ENCODE measurements at regions not wholly inside any gene's neighbourhood (a gene's known extent, or its start where the extent isn't known, plus 50 kb on each side); places are given as distances from the start of the nearest gene placed in this dataset.

DNA sequence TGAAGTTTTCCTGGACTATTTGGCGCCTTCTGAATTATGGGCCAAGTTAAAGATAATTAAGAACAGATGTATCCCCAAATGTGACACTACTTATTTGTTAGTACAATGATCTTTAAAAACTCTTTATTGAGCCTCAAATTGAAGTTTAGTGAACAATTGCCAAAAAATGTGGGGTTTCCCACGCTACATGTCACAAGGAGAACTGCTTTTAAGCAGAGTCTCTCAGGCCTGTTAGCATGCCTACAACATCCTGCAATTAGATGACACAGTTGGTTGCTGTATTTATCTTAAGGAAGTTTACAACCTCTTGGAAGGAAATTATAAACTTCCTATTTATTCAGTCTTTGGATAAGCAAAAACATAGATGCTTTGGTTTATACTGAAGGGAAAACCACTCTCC, 733.0 kb downstream of the TNS3 start:
- CTCF ChIA-PET: no interaction called here
- no peak for DNase-seq (ENCODE audit: extremely low spot score)
- TF ChIP-seq SUZ12 (IDR thresholded peaks at IDR 0.05) (no peak), ZNF384 (IDR thresholded peaks at IDR 0.05) (no peak), ARNT (IDR thresholded peaks at IDR 0.05) (no peak), LEF1 (IDR thresholded peaks at IDR 0.05; ENCODE audit: borderline replicate concordance) (no peak), FOXA1 (IDR thresholded peaks at IDR 0.05) (no peak), FOXM1 (IDR thresholded peaks at IDR 0.05; ENCODE audit: borderline replicate concordance) (no peak), HDGF (IDR thresholded peaks at IDR 0.05; ENCODE audit: borderline replicate concordance) (no peak), NFRKB (IDR thresholded peaks at IDR 0.05) (no peak)
- POLR2A ChIA-PET: no interaction called here

- TF ChIP-seq SUZ12 (IDR thresholded peaks at IDR 0.05) (no peak), FOXK2 (IDR thresholded peaks at IDR 0.05) (no peak), CTBP1 (IDR thresholded peaks at IDR 0.05; ENCODE audit: borderline replicate concordance) (no peak), LEF1 (IDR thresholded peaks at IDR 0.05; ENCODE audit: borderline replicate concordance) (no peak), FOXM1 (IDR thresholded peaks at IDR 0.05; ENCODE audit: borderline replicate concordance) (no peak), ARNT (IDR thresholded peaks at IDR 0.05) (no peak), TARDBP (IDR thresholded peaks at IDR 0.05) (no peak), HDGF (IDR thresholded peaks at IDR 0.05; ENCODE audit: borderline replicate concordance) (no peak), SP1 (IDR thresholded peaks at IDR 0.05) (no peak), ELF4 (IDR thresholded peaks at IDR 0.05) (no peak), NFRKB (IDR thresholded peaks at IDR 0.05) (no peak)
- TF ChIP-seq, protein P1, sequence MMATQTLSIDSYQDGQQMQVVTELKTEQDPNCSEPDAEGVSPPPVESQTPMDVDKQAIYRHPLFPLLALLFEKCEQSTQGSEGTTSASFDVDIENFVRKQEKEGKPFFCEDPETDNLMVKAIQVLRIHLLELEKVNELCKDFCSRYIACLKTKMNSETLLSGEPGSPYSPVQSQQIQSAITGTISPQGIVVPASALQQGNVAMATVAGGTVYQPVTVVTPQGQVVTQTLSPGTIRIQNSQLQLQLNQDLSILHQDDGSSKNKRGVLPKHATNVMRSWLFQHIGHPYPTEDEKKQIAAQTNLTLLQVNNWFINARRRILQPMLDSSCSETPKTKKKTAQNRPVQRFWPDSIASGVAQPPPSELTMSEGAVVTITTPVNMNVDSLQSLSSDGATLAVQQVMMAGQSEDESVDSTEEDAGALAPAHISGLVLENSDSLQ (IDR thresholded peaks at IDR 0.05): no peak
- CTCF ChIA-PET: no interaction called here
- no peak for DNase-seq (ENCODE audit: extremely low spot score)
- POLR2A ChIA-PET: no interaction called here
Measured at GRCh38 chr7:46848311-46848710, 733.6 kb downstream of the TNS3 start.

DNA sequence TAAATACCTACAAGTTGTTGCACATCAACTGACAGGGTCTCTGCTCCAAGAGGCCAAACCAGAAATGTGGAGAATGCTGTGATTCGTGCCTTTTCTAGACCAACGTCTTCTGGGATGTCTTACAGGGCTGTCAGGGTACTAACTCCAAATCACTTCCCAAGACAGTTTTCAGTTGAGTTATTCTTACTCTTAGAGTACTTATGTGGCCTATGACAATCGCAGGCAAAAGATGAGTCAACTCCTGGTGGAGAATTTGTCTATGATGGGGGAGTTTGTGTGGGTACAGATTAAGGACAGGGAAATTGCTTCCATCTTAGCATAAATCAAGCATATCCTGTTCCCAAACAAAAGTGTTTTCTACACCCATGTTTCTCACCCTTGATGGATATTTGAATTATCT, 734.8 kb downstream of the TNS3 start:
- ChIA-PET CTCF (no interaction called here), POLR2A (no interaction called here)
- DNase-seq (ENCODE audit: extremely low spot score): no peak
- TF ChIP-seq NFRKB (IDR thresholded peaks at IDR 0.05) (no peak), CTBP1 (IDR thresholded peaks at IDR 0.05; ENCODE audit: borderline replicate concordance) (no peak), TARDBP (IDR thresholded peaks at IDR 0.05) (no peak), FOXM1 (IDR thresholded peaks at IDR 0.05; ENCODE audit: borderline replicate concordance) (no peak), ZNF384 (IDR thresholded peaks at IDR 0.05) (no peak), LEF1 (IDR thresholded peaks at IDR 0.05; ENCODE audit: borderline replicate concordance) (no peak), BHLHE40 (IDR thresholded peaks at IDR 0.05; ENCODE audit: borderline replicate concordance) (no peak), ARNT (IDR thresholded peaks at IDR 0.05) (no peak), HDGF (IDR thresholded peaks at IDR 0.05; ENCODE audit: borderline replicate concordance) (no peak), SP1 (IDR thresholded peaks at IDR 0.05) (no peak), FOXK2 (IDR thresholded peaks at IDR 0.05) (no peak), ELF4 (IDR thresholded peaks at IDR 0.05) (no peak), SUZ12 (IDR thresholded peaks at IDR 0.05) (no peak), L3MBTL2 (conservative IDR thresholded peaks at IDR 0.05) (no peak), FOXA1 (IDR thresholded peaks at IDR 0.05) (no peak)
- TF ChIP-seq, protein P1 (IDR thresholded peaks at IDR 0.05): no peak

DNA sequence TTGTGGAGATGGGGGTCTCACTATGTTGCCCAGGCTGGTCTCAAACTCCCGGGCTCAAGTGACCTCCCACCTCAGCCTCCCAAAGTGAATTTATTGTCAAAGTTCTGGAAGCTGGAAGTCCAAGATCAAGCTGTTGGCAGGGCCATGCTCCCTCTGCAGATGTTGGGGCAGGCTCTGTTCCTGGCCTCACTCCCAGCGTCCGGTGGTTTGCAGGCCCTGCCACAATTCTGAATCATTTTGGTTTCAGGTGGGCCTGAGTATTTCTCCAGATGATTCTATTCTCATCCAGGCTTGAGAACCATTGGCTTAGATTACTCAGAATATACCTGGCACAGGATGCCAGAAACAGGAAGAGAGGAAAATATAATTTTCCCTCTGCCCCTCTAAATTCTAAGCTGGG, 737.4 kb downstream of the TNS3 start:
- POLR2A ChIA-PET: no interaction called here
- DNase-seq (ENCODE audit: extremely low spot score): no peak
- CTCF ChIA-PET: no interaction called here
- TF ChIP-seq FOXA1 (IDR thresholded peaks at IDR 0.05): no peak
- TF ChIP-seq, protein P1 (IDR thresholded peaks at IDR 0.05): no peak
- TF ChIP-seq FOXK2 (IDR thresholded peaks at IDR 0.05): no peak
- TF ChIP-seq ARNT (IDR thresholded peaks at IDR 0.05): no peak
- TF ChIP-seq SUZ12 (IDR thresholded peaks at IDR 0.05): no peak
- TF ChIP-seq SP1 (IDR thresholded peaks at IDR 0.05): no peak
- no peak for TF ChIP-seq L3MBTL2 (conservative IDR thresholded peaks at IDR 0.05)
- TF ChIP-seq BHLHE40 (IDR thresholded peaks at IDR 0.05; ENCODE audit: borderline replicate concordance): no peak
- no peak for TF ChIP-seq HDGF (IDR thresholded peaks at IDR 0.05; ENCODE audit: borderline replicate concordance)
- no peak for TF ChIP-seq TARDBP (IDR thresholded peaks at IDR 0.05)
- TF ChIP-seq LEF1 (IDR thresholded peaks at IDR 0.05; ENCODE audit: borderline replicate concordance): no peak
- no peak for TF ChIP-seq ELF4 (IDR thresholded peaks at IDR 0.05)
- no peak for TF ChIP-seq NFRKB (IDR thresholded peaks at IDR 0.05)
- TF ChIP-seq CTBP1 (IDR thresholded peaks at IDR 0.05; ENCODE audit: borderline replicate concordance): no peak

- no peak for TF ChIP-seq FOXM1 (IDR thresholded peaks at IDR 0.05; ENCODE audit: borderline replicate concordance)
- TF ChIP-seq ZNF384 (IDR thresholded peaks at IDR 0.05): no peak
- TF ChIP-seq FOXK2 (IDR thresholded peaks at IDR 0.05): no peak
- TF ChIP-seq SUZ12 (IDR thresholded peaks at IDR 0.05): no peak
- TF ChIP-seq BHLHE40 (IDR thresholded peaks at IDR 0.05; ENCODE audit: borderline replicate concordance): no peak
- TF ChIP-seq SP1 (IDR thresholded peaks at IDR 0.05): no peak
- TF ChIP-seq NFRKB (IDR thresholded peaks at IDR 0.05): no peak
- TF ChIP-seq, protein P1 (IDR thresholded peaks at IDR 0.05): no peak
- TF ChIP-seq ARNT (IDR thresholded peaks at IDR 0.05): no peak
- no peak for TF ChIP-seq ELF4 (IDR thresholded peaks at IDR 0.05)
- no peak for TF ChIP-seq CTBP1 (IDR thresholded peaks at IDR 0.05; ENCODE audit: borderline replicate concordance)
- no peak for TF ChIP-seq HDGF (IDR thresholded peaks at IDR 0.05; ENCODE audit: borderline replicate concordance)
- TF ChIP-seq L3MBTL2 (conservative IDR thresholded peaks at IDR 0.05): no peak
- no peak for TF ChIP-seq FOXA1 (IDR thresholded peaks at IDR 0.05)
- TF ChIP-seq LEF1 (IDR thresholded peaks at IDR 0.05; ENCODE audit: borderline replicate concordance): no peak
- TF ChIP-seq TARDBP (IDR thresholded peaks at IDR 0.05): no peak
- DNase-seq (ENCODE audit: extremely low spot score): no peak
- POLR2A ChIA-PET: no interaction called here
- CTCF ChIA-PET: no interaction called here
Measured at GRCh38 chr7:46841248-46841647, 740.7 kb downstream of the TNS3 start.

Measured in HEK293T (cell line).